Colon (tissue), 2 donors: ENCODE measurements at regions not wholly inside any gene's neighbourhood (a gene's known extent, or its start where the extent isn't known, plus 50 kb on each side); places are given as distances from the start of the nearest gene placed in this dataset.
"Not testable (repeated sequence)": the region's sequence is repeated elsewhere in the genome, so short reads cannot be mapped to it uniquely, and the experiment has no call there.

Source experiments
- FAIRE-seq: peaks from 2 replicates; lab custom pipeline; 2012; peaks lifted over from hg19 to GRCh38; lab: Jason Lieb, UNC
- donor health status: control.
- donor health status: control.

GRCh38 chr5:2381861-2382260, 369.6 kb downstream of the IRX2 start:
- FAIRE-seq, result no peak

GRCh38 chr5:2381070-2381469, 370.4 kb downstream of the IRX2 start:
- no peak for FAIRE-seq

- FAIRE-seq, result no peak
These were observed 372.5 kb downstream of the IRX2 start for GRCh38 chr5:2378976-2379375.

GRCh38 chr5:2378108-2378507, 373.4 kb downstream of the IRX2 start:
- FAIRE-seq, result no peak

- no peak for FAIRE-seq
These were observed 375.0 kb downstream of the IRX2 start for GRCh38 chr5:2376486-2376885.

GRCh38 chr5:2375757-2376250, 375.7 kb downstream of the IRX2 start:
- FAIRE-seq, result no peak

- no peak for FAIRE-seq
These were observed 376.2 kb downstream of the IRX2 start for GRCh38 chr5:2375291-2375690.

- no peak for FAIRE-seq
These were observed 376.8 kb downstream of the IRX2 start for GRCh38 chr5:2374703-2375102.

- FAIRE-seq, result no peak
These were observed 377.8 kb downstream of the IRX2 start for GRCh38 chr5:2373631-2374030.

GRCh38 chr5:2371419-2371710, 380.1 kb downstream of the IRX2 start:
- FAIRE-seq, result no peak

- no peak for FAIRE-seq
These were observed 380.7 kb downstream of the IRX2 start for GRCh38 chr5:2370626-2371418.

GRCh38 chr5:2369178-2369577, 382.3 kb downstream of the IRX2 start:
- no peak for FAIRE-seq

GRCh38 chr5:2366816-2367215, 384.7 kb downstream of the IRX2 start:
- FAIRE-seq, result no peak

GRCh38 chr5:2357309-2357708, 394.2 kb downstream of the IRX2 start:
- FAIRE-seq, result no peak

- no peak for FAIRE-seq
These were observed 395.6 kb downstream of the IRX2 start for GRCh38 chr5:2355859-2356258.

- no peak for FAIRE-seq
These were observed 397.5 kb downstream of the IRX2 start for GRCh38 chr5:2353871-2354440.

GRCh38 chr5:2353211-2353610, 398.3 kb downstream of the IRX2 start:
- FAIRE-seq, result no peak

GRCh38 chr5:2352101-2352861, 399.2 kb downstream of the IRX2 start:
- no peak for FAIRE-seq

GRCh38 chr5:2349768-2350167, 401.7 kb downstream of the IRX2 start:
- not testable (repeated sequence) for FAIRE-seq

- no peak for FAIRE-seq
These were observed 412.8 kb downstream of the IRX2 start for GRCh38 chr5:2338686-2339085.

- FAIRE-seq, result no peak
These were observed 415.6 kb downstream of the IRX2 start for GRCh38 chr5:2335733-2336515.

GRCh38 chr5:2335125-2335732, 416.2 kb downstream of the IRX2 start:
- FAIRE-seq, result no peak
